Activated gamma-delta T cell treated with Interleukin-2 at 50 U/mL for 16 hours (primary cell): ENCODE measurements at regions not wholly inside any gene's neighbourhood (a gene's known extent, or its start where the extent isn't known, plus 50 kb on each side); places are given as distances from the start of the nearest gene placed in this dataset.
"Not testable (repeated sequence)": the region's sequence is repeated elsewhere in the genome, so short reads cannot be mapped to it uniquely, and the experiment has no call there.

Source experiments
- DNase-seq: peaks from one replicate; pipeline ENCODE4 v3.0.0-alpha.2; 2020

GRCh38 chr12:116327992-116328391, 50.5 kb upstream of the MED13L start:
- DNase-seq, result not testable (repeated sequence)

GRCh38 chr12:116331876-116332275, 54.4 kb upstream of the MED13L start:
- no peak for DNase-seq

GRCh38 chr12:116332705-116333380, 55.4 kb upstream of the MED13L start:
- DNase-seq, result no peak

GRCh38 chr12:116333402-116333801, 55.9 kb upstream of the MED13L start:
- DNase-seq, result no peak

GRCh38 chr12:116336542-116337065, 59.1 kb upstream of the MED13L start:
- DNase-seq, result no peak

GRCh38 chr12:116337312-116337711, 59.8 kb upstream of the MED13L start:
- DNase-seq, result no peak

GRCh38 chr12:116338064-116338846, 60.8 kb upstream of the MED13L start:
- no peak for DNase-seq

GRCh38 chr12:116339062-116339461, 61.6 kb upstream of the MED13L start:
- DNase-seq, result no peak

- no peak for DNase-seq
Observed at GRCh38 chr12:116339800-116340371, 62.4 kb upstream of the MED13L start.

- DNase-seq, result no peak
Observed at GRCh38 chr12:116343331-116343884, 65.9 kb upstream of the MED13L start.

- no peak for DNase-seq
Observed at GRCh38 chr12:116346222-116346621, 68.7 kb upstream of the MED13L start.

GRCh38 chr12:116346741-116347140, 69.2 kb upstream of the MED13L start:
- no peak for DNase-seq

- DNase-seq, result no peak
Observed at GRCh38 chr12:116347265-116347664, 69.8 kb upstream of the MED13L start.

- no peak for DNase-seq
Observed at GRCh38 chr12:116352315-116352835, 74.9 kb upstream of the MED13L start.

GRCh38 chr12:116353958-116354357, 76.5 kb upstream of the MED13L start:
- no peak for DNase-seq

- DNase-seq, result no peak
Observed at GRCh38 chr12:116354534-116354933, 77.0 kb upstream of the MED13L start.

- DNase-seq, result no peak
Observed at GRCh38 chr12:116354950-116355783, 77.7 kb upstream of the MED13L start.

GRCh38 chr12:116358536-116358892, 81.0 kb upstream of the MED13L start:
- DNase-seq, result no peak

GRCh38 chr12:116358893-116359761, 81.6 kb upstream of the MED13L start:
- DNase-seq, result peak; percentile 65

- DNase-seq, result no peak
Observed at GRCh38 chr12:116360579-116361413, 83.3 kb upstream of the MED13L start.
